Small intestine (tissue), 7 donors: ENCODE measurements at regions not wholly inside any gene's neighbourhood (a gene's known extent, or its start where the extent isn't known, plus 50 kb on each side); places are given as distances from the start of the nearest gene placed in this dataset.
"Not testable (repeated sequence)": the region's sequence is repeated elsewhere in the genome, so short reads cannot be mapped to it uniquely, and the experiment has no call there.

Experiments used
- DNase-seq, 2 donors: peaks; one replicate each; pipeline versions ENCODE4 v3.0.0 to v3.0.0-alpha.2; 2013
- FAIRE-seq: peaks from 2 replicates; lab custom pipeline; 2012; peaks lifted over from hg19 to GRCh38; lab: Jason Lieb, UNC
- H3K27ac ChIP-seq, 3 donors: one replicate each; pipeline ENCODE4 v1.5.1; 2013; ENCODE audit warnings: low read length in 2 of 3, mild to moderate bottlenecking in 2 of 3, control low read depth in 1 of 3, inconsistent platforms in 1 of 3, low read depth in 1 of 3, moderate library complexity in 1 of 3
- H3K27me3 ChIP-seq, 3 donors: one replicate each; pipeline ENCODE4 v1.6.1; 2013; ENCODE audit warnings: low read length in 3 of 3, inconsistent platforms in 1 of 3; ENCODE audit not compliant: control insufficient read depth in 3 of 3, insufficient read depth in 3 of 3
- H3K36me3 ChIP-seq, 3 donors: one replicate each; pipeline ENCODE4 v1.6.1; 2013; ENCODE audit warnings: low read length in 3 of 3, inconsistent platforms in 1 of 3, low read depth in 1 of 3, mild to moderate bottlenecking in 1 of 3, moderate library complexity in 1 of 3; ENCODE audit not compliant: control insufficient read depth in 3 of 3, insufficient read depth in 2 of 3
- H3K4me1 ChIP-seq, 3 donors: one replicate each; pipeline ENCODE4 v1.6.1; 2013; ENCODE audit warnings: low read length in 2 of 3, inconsistent platforms in 1 of 3, low read depth in 1 of 3, mild to moderate bottlenecking in 1 of 3, moderate library complexity in 1 of 3; ENCODE audit not compliant: control insufficient read depth in 3 of 3, insufficient read depth in 2 of 3
- H3K4me3 ChIP-seq, 3 donors: one replicate each; pipeline ENCODE4 v1.5.1; 2013; ENCODE audit warnings: low read length in 3 of 3, control low read depth in 1 of 3, inconsistent platforms in 1 of 3, low read depth in 1 of 3, mild to moderate bottlenecking in 1 of 3, moderate library complexity in 1 of 3
- H3K9me3 ChIP-seq, 2 donors: one replicate each; pipeline ENCODE4 v1.6.1; 2013; ENCODE audit warnings: low read depth in 1 of 2, low read length in 1 of 2; ENCODE audit not compliant: control insufficient read depth in 2 of 2, insufficient read depth in 1 of 2
- WGBS, 3 donors: extraction: QIAGEN DNeasy Blood & Tissue Kit; methylation state at CpG; one replicate each; pipeline ENCODE4 v1.1.7; 2013; 5-methylcytosine and 5-hydroxymethylcytosine counted together
- donor health status: healthy with polysubstance abuse.
- donor health status: control.
- donor health status: control.
- donor health status: Bipolar disorder and iron deficiency.
- donor health status: healthy.

DNA sequence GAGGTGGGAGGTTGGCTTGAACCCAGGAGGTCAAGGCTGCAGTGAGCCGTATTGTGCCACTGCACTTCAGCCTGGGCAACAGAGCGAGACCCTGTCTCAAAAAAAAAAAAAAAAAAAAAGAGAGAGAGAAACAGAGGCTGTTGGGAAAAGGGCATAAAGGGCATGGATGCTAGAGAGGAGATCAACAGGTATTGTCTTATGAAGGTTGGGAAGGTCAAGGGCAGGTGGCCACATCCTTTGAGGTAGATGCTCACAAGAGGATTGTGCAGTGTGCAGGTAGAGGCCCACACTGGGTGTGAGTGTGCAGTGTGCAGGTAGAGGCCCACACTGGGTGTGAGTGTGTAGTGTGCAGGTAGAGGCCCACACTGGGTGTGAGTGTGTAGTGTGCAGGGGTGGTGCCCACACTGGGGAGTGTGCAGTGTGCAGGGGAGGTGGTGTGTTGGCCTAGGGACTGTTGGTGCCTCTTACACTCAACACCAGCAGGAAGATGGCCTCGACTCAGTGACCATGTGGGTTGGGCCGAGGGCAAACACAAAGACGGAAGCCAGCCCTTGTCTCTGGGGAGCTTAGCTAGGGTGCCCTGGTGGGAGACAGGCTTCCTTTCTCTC is 404.9 kb upstream of the TNRC6C start:
- WGBS, 3 donors, result 79 to 92% (median 82%) methylated on average over 5 of the region's 5 CpGs
- no peak overlapping the region for H3K4me3 ChIP-seq
- DNase-seq (no peak), FAIRE-seq (no peak)
- H3K4me1 ChIP-seq, result no peaks in the 10 kb centered on the region
- H3K36me3 ChIP-seq, result no peaks in the 10 kb centered on the region
- peaks cover 0 to 9% (median 5%) of the 10 kb centered on the region in 3 donors for H3K27me3 ChIP-seq
- H3K9me3 ChIP-seq, result no peaks in the 10 kb centered on the region
- no peak overlapping the region for H3K27ac ChIP-seq

DNA sequence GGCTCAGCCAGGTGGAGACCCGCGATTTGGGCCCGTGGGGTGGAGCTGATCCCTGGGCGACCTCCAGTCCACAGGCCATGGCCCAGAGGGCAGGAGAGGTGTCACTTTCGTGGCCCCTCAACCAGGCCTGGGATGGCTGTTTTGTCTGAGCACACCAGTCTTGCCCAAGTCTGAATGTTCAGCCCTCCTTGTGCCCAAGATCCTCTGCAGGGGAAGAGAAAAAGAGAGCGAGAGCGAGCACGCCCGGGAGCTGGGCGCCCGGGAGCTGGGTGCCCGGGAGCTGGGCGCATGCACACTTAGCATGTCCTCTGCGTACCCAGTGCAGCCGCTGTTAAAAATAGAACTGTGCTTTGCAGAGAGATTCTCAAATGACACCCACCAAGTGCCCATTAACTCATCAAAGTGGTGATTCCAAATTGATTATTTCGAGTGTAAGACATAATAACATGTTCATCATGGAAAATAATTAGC is 403.3 kb upstream of the TNRC6C start:
- FAIRE-seq (no peak), DNase-seq (no peak)
- WGBS, 3 donors, result 77 to 88% (median 87%) methylated on average over 16 of the region's 16 CpGs
- Histone ChIP-seq H3K36me3 (no peaks in the 10 kb centered on the region), H3K9me3 (no peaks in the 10 kb centered on the region), H3K4me1 (no peaks in the 10 kb centered on the region), H3K4me3 (no peak overlapping the region), H3K27me3 (peaks cover 0 to 14% (median 5%) of the 10 kb centered on the region in 3 donors), H3K27ac (no peak overlapping the region)

DNA sequence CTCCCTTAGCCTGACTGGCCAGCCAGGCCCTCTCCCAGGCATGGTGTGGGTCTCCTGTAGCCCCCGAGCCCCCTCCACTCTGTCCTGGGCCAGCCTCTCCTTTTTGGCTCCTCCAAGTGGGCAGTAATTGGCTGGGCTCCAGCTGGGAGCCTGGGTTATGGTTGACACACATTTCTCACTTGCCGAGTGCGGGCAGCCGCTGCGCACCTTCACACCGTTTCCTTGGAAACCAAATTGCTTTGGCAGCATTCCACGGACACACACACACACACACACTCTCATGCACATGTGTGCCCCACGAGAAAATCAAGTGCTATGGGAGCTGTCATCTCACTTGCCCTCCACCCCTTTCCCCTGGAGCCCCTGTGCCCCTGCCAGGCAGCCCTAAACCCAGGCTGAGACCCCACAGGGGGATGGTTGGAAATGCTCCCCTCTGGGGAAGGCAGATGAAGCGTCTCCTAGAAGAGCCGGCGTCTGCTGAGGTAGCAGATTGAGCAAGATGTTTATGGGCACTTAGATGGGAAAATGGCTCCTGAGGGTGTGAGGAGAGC is 402.7 kb upstream of the TNRC6C start:
- no peaks in the 10 kb centered on the region for H3K9me3 ChIP-seq
- WGBS, 3 donors, result 6 to 35% (median 33%) methylated on average over 11 of the region's 11 CpGs
- peaks cover 0 to 17% (median 5%) of the 10 kb centered on the region in 3 donors for H3K27me3 ChIP-seq
- no peaks in the 10 kb centered on the region for H3K36me3 ChIP-seq
- peak in 1 of 2 donors; percentile 30 for DNase-seq
- H3K27ac ChIP-seq, result no peak overlapping the region
- H3K4me3 ChIP-seq, result no peak overlapping the region
- H3K4me1 ChIP-seq, result no peaks in the 10 kb centered on the region
- no peak for FAIRE-seq

DNA sequence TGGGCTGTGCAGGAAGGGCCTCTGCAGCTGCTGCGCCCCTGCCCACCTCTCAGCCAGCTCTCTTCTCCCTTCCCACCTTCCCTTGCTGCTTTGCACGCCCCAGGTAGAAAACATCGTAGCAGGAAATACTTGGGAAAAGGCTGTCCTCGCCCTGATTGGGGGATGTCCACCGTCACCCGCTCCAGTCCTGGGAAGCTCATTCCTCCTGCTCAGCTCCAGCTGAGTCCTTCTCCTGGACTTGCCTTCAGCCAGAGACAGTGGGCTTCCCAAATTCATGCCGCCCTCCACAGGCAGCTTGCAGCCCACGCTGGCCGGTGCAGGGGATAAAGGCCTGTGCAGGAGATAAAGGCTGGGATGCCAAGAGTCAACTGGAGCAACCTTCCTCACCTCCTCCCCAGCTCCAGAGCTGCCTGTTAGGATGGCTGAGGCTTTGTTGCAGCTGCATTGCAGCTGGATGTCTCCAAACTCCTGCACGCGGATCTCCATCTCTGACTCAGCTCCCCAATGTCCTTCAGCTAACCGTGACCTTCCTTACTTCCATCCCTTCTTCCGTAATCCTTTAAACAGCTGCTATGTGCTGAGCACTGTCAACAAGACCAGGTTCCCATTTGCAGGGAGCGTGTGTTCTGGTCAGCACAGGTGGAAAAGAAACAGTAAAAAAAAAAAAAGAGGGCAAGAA is 402.0 kb upstream of the TNRC6C start:
- WGBS, 3 donors, result 70 to 82% (median 72%) methylated on average over 13 to 14 of the region's 14 CpGs
- Histone ChIP-seq H3K4me3 (no peak overlapping the region), H3K4me1 (no peaks in the 10 kb centered on the region), H3K27me3 (peaks cover 0 to 17% (median 5%) of the 10 kb centered on the region in 3 donors), H3K27ac (no peak overlapping the region), H3K9me3 (no peaks in the 10 kb centered on the region), H3K36me3 (no peaks in the 10 kb centered on the region)
- DNase-seq (no peak), FAIRE-seq (no peak)

DNA sequence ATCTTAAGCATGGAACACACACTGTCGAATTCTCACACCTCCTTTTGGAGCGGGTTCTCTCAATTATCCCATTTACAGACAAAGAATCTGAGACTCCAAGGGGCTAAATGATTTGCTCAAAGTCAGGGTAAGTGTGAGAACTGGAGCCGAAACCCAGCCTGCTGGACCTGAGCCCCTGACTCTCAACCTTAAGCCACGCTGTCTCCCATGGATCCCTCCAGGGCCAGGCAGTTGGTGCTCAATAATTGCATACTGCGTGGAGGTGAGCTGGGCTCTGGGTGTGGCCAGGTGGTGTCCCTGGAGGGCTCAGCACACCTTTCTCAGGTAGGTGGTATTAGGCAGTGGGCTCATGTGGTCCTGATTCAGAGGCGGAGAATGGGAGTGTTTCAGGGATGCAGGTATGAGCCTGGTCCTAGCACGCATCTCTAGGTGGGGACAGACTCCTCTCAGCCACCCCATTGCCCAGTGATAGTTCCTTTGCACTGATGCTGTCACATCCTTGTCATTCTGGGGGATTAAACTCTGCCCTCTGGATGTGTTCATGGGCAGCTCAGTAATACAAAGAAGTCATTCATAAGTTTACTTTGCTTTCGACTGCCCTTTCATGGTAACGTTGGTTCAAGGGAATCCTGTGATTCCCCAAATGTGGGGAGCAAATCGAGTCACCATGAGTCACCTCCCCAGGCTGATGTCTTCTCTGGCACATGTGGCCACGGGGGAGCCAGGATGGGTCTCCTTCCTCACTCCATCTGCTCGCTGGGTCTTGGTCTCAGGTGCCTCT is 399.5 kb upstream of the TNRC6C start:
- no peak overlapping the region for H3K4me3 ChIP-seq
- no peaks in the 10 kb centered on the region for H3K4me1 ChIP-seq
- no peaks in the 10 kb centered on the region for H3K36me3 ChIP-seq
- no peaks in the 10 kb centered on the region for H3K9me3 ChIP-seq
- WGBS, 3 donors, result 57 to 76% (median 57%) methylated on average over 12 of the region's 12 CpGs
- H3K27ac ChIP-seq, result no peak overlapping the region
- no peak for FAIRE-seq
- DNase-seq, result no peak
- peaks cover 0 to 15% (median 5%) of the 10 kb centered on the region in 3 donors for H3K27me3 ChIP-seq

DNA sequence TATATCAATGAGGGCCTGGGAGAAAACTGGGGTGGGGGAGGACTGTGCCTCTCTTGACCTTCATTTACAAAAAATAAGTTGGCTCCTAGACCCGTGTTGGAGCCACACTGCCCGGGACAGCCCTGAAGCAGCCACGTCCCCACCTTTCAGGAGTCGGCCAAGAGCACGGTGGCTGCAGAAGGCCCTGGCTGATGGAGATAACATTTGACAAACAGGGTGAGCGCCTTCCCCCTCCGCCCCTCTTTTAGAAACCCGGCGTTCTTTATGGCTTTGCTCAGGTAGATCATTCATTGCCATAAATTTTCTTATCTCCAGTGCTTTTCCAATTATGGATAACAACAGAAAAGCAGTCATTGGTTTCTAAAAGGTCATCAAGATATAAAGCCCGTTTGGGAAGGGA is 398.1 kb upstream of the TNRC6C start:
- Histone ChIP-seq H3K27ac (no peak overlapping the region), H3K9me3 (no peaks in the 10 kb centered on the region), H3K27me3 (peaks cover 0 to 15% (median 5%) of the 10 kb centered on the region in 3 donors), H3K4me1 (no peaks in the 10 kb centered on the region), H3K36me3 (no peaks in the 10 kb centered on the region), H3K4me3 (no peak overlapping the region)
- FAIRE-seq, result no peak
- 7 to 65% (median 40%) methylated on average over 10 of the region's 10 CpGs for WGBS, 3 donors
- no peak for DNase-seq

DNA sequence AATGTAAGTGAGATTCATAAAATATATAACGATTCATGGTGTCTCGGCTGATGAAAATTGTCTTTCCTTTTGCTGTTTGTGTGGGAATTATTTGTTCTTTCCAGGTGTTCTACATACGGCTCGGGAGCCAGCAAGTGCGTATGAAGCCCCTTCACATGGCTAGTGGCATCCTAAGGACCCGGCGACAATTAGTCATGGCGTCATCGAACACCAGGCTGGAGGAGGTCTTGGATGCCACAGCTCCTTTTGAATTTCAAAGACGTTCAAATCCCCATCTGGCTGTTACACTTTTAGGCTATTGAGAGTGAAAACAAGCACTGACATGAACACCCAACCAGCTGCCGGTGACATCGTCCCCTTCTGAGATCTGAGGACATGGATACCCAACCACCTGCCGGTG is 397.7 kb upstream of the TNRC6C start:
- H3K27ac ChIP-seq, result no peak overlapping the region
- peaks cover 0 to 13% (median 3%) of the 10 kb centered on the region in 3 donors for H3K27me3 ChIP-seq
- H3K4me3 ChIP-seq, result no peak overlapping the region
- WGBS, 3 donors, result 44 to 72% (median 65%) methylated on average over 13 of the region's 13 CpGs
- H3K4me1 ChIP-seq, result no peaks in the 10 kb centered on the region
- FAIRE-seq (no peak), DNase-seq (no peak)
- no peaks in the 10 kb centered on the region for H3K9me3 ChIP-seq
- H3K36me3 ChIP-seq, result no peaks in the 10 kb centered on the region

DNA sequence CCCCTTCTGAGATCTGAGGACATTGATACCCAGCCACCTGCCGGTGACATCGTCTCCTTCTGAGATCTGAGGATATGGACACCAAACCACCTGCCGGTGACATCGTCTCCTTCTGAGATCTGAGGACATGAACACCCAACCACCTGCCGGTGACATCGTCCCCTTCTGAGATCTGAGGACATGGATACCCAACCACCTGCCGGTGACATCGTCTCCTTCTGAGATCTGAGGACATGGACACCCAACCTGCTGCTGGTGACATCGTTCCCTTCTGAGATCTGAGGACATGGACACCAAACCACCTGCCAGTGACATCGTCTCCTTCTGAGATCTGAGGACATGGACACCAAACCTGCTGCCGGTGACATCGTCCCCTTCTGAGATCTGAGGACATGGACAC is 396.1 kb upstream of the TNRC6C start:
- not testable (repeated sequence) for H3K4me3 ChIP-seq, H3K9me3 ChIP-seq, H3K27ac ChIP-seq, FAIRE-seq, H3K36me3 ChIP-seq, DNase-seq, H3K27me3 ChIP-seq, H3K4me1 ChIP-seq
- 72 to 82% (median 79%) methylated on average over 10 to 11 of the region's 12 CpGs for WGBS, 3 donors
